ENCODE measurements at regions not wholly inside any gene's neighbourhood (a gene's known extent, or its start where the extent isn't known, plus 50 kb on each side); places are given as distances from the start of the nearest gene placed in this dataset.

DNA sequence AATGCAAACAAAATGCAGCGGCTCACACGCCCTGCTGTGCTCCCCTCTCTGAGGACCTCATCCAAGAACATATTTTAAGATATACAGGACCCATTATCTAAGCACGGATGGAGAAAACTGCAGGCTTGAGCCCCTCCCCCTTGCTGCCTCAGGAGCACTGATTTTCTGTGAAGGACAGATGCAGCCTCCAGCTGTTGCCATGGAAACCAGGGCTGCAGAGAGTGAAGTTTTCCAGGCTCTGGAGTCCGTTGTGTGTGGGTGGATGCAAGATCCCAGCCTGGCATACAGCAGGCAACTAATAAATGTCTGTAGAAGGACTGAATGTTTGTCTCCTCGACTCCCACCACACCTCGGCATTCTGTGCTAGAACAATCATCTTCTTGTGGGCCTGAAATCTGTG lies 105.6 kb upstream of the PEG3 start:
- no peak for DNase-seq (ENCODE audit: low read depth)

DNA sequence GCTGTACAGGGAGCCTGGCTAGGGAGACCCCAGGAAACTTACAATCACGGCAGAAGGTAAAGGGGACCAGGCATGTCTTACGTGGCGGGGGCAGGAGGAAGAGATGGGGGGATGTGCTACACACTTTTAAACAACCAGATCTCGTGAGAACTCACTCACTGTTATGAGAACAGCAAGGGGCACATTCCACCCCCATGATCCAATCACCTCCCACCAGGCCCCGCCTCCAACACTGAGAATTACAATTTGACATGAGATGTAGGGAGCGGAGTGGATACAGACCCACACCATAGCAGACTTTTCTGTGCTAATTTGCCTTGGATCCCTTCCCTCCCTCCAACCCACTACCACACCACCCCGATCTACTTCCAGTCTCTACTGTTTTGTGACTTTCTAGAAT lies 106.7 kb upstream of the PEG3 start:
- DNase-seq (ENCODE audit: low read depth), result no peak

DNA sequence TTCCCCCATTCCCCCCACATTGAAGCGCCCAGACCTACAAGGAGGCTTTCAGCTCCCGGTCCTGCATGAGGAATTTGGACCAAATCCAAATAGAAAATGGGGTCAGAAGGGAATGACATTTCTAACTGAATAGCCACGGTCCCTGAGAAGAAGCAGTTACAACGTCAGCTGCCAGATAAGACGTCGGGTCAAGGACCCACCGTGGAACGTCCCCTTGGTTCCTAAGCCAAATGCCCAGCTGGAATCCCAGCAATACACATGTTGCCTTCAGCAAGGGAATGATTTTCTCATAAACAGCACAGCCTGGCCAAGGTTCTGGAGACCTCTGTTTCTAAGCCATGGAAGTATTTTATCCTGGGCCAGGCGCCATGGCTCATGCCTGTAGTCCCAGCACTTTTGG lies 109.1 kb upstream of the PEG3 start:
- DNase-seq (ENCODE audit: low read depth), result no peak

DNA sequence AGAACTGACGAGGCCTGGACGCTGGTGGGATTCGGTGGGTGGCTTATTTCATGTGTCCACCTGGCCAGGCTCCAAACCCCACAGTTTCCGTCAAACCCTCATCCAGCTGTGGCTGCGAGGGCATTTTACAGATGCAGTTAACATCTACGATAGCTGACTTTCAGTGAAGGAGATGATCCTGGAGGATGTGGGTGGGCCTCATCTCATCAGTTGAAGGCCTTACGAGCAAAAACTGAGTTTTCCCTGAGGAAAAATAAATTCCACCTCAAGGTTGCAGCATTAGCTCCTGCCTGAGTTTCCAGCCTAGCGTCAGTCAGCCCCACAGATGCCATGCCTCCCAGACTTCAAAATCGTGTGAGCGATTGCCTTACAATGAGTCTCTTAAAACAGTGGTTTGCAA lies 111.1 kb upstream of the PEG3 start:
- DNase-seq (ENCODE audit: low read depth), result no peak

DNA sequence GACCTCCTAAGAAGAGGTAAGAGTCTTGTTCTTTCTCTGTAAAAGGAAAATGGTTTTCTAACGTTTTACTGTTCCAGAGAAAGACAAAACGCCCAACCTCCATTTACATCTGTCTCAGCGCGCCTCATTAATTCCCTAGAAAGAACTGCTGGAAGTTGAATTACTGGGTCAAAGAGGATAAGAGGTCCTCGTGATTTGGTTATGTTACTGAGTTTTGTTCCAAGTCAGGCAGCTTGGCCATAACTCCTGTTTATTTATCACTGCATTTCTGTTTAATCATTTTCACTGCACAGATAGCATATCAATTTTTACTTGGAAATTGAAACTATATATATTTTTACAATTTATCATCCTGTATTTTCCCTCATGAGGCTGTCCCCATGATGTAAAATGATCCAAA lies 112.9 kb upstream of the PEG3 start:
- no peak for DNase-seq (ENCODE audit: low read depth)

DNA sequence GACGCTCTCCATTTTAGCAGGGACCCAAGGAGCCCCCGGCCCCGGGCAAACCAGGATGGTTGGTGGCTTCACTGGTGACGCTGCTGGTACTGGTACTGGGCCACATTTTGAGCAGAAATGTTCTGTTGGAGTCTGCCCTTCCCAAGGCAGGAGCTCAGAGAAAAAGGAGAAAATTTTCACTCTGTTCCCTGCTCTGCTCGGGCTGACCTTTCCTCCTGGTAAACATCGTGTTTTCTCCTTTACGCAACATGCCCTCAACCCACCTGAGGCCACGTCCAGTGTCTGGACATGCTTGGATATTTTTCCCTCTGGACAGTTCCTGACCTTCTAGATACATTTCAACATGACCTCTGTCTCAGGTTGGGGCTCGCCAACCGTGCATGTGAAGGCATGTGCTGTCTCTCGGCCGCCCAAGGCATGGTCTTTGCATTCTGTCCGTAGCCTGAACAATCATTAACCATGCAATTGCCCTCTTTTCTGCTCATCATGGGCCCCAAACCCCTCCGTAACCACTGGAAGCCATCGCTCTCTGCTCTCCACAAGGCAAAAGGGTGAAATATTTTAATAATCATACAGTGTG lies 115.2 kb upstream of the PEG3 start:
- no peak for DNase-seq (ENCODE audit: low read depth)

DNA sequence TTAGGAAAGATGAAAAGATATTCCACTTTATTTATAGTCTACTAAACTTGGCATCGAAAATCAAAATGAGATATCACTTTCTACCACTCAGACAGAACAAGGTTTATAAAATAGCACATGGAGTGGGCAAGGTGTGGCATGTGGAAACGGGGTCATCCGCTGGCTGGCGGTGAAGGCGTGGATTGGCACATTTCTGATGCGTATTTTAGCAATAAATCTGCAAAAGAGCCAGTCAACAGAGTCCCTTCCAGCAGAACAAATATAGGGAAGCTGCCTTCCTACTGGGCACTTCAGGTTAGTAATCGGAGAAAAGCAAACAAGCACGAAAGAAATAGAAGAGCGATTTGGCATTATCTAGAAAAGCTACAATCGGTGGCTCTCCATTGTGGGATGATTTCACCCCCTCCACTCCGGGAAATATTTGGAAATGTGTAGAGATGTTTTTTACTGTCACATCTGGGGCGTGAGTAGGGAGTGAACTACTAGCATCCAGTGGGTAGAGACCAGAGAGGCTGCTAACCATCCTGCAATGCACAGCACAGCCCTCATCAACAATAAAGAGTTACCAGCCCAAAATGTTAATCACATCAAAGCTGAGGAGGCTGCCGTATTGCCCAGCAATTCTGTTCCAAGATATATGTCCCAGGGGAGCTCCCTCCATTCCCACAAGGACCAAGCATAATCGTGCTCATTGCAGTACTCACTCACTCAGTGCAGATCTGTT lies 116.1 kb upstream of the PEG3 start:
- DNase-seq (ENCODE audit: low read depth), result no peak

DNA sequence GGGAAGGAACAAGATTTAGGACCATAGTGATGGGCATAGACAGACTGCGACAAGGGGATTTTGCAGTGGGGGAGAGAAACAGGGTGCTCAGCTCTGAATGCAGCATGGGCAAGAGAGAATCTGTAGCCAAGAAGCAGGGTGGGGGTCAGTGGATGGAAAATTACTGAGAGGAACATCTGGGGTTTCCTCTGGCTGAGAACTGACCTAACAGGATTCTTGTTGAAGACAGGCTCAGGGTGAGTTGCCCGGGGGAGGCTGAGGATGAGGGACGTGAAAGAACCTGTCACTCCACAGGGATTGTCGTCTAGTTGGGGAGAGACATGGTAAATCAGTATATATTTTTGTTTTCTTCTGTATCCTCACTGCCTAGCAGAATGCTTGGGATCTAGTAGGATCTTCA lies 118.7 kb upstream of the PEG3 start:
- no peak for DNase-seq (ENCODE audit: low read depth)

DNA sequence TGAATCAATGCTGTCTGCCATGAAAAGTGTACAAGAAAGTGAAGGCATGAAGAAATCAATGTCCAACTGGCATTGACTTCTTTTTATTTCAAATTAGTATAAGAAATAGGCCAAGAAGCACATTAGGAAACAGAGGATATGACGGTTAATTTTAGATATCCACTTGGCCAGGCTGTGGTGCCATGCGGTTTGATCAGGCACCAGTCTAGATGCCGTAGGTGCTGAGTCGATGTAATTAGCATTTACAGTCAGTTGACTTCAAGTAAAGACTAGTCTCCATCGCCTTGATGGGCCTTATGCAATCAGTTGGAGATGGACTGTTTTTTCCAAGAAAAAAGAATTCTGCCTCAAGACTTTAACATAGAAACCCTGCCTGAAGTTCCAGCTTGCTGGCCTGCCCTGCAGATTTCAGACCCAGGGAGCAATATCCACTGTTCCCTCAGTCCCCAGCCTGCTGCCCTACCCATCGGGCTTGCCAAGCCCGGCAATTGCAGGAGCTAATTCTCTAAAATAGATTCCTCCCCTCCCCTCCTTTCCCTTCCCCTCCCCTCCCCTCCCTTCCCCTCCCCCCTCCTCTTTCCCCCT lies 120.5 kb upstream of the PEG3 start:
- no peak for DNase-seq (ENCODE audit: low read depth)

DNA sequence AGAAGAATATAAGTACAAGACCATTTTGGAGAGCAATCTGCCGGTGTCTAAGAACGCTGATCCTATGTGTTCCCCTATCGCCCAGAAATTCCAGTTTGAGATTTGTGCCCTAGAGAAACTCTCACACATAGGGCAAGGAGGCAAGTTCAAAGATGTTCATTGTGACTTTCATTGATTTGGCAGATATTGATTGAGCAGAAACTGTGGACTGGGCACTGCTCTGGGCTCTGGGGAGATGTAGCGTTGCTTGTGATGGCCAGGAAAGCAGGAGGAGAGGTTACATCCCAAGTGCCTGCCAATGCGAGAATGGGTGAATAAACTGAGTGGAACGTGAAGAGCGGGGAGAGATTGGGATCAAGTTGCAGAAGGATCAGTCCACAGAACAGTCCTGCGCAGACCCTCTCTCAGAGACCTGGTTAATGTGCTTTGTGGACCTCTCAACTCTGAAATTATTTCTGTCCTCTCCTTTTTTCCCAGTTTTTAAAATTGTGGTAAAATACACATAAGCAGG lies 123.9 kb upstream of the PEG3 start:
- no peak for DNase-seq (ENCODE audit: low read depth)

DNA sequence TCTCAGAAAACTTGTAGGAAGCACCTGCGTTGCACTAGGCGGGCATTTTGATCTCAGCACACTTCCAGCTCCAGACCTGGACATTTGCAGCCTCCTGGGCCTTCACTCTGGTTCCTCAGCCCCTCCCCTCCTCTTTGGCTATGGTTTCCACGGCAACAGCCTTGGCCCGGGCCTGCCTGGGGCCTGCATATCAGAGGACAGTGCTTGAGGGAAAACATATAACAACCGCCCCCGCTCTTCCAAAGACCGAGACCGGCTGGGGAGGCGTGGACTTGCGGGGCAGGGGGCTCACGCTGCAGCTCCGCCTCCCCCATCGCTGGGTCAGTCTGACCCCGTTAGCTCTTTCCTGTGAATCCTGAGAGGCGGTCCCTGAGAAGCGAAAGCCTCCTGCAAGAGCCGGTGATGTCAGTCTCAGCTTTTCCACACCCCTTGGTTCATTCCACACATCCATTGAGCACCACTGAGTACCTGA lies 125.7 kb upstream of the PEG3 start:
- no peak for DNase-seq (ENCODE audit: low read depth)

DNA sequence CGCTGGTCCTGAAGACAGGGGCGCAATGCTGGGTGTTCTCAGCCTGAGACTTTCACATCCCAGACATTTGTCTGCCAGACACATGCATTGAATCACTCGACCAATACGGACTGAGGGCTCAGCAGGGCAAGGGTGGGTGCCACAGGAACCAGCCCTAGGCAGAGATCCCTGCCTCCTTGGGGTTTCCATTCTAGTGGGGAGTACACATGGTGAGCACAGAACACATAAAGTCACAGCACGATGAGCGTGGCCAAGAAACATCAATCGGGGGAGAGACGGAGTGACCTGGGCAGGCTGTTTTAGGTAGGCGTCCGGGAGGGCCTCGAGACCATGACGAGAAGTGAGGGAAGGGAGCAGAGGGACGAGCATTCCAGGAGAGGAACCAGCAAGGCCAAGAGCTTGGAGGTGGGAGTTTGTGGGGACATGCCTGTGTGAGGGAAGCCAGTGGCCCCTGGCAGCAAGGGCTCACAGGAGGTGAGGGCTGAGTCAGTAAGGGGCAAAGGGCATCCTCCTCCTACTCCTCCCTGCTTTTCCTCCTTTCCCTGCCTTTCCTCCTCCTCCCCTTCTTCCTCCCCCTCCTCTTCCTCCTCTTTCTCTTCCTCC lies 126.3 kb upstream of the PEG3 start:
- no peak for DNase-seq (ENCODE audit: low read depth)

DNA sequence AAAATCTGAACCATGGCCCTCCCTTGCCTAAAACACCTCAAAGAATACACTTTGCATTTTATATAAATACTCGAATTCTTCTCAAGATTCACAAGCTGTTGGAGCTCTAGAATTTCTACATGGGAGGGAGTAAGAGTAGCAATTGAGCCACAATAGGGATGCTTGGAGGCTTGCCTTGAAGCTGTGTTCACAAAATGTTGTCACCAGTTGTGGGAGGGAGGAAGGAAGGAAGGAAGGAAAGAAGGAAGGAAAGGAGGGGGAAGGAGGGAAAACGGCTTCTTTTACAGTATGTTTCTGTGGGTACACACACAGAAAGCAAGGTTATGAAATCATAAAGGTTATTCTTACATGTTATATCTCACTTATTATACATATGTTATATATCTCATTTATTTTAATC lies 128.6 kb upstream of the PEG3 start:
- DNase-seq (ENCODE audit: low read depth), result no peak

DNA sequence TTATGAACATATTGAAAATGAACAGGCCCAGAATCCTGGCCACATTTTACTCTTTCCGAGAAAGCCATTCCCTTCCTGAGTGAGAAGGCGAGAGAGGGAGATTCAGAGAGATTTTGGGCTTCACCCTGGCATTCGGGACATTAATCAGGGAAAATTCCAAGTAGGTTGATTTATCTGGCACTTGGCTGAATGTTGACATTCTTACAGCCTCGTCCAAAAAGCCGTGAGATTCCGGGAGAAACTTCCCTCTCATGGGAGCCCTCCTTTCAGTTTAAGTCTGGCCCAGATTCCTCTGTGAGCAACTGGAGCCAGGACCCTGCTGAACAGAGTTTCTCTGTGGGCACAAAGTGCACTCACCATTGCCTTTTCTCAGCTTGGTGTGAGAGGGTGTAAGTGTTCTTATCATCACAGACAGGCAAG lies 129.2 kb upstream of the PEG3 start:
- no peak for DNase-seq (ENCODE audit: low read depth)

DNA sequence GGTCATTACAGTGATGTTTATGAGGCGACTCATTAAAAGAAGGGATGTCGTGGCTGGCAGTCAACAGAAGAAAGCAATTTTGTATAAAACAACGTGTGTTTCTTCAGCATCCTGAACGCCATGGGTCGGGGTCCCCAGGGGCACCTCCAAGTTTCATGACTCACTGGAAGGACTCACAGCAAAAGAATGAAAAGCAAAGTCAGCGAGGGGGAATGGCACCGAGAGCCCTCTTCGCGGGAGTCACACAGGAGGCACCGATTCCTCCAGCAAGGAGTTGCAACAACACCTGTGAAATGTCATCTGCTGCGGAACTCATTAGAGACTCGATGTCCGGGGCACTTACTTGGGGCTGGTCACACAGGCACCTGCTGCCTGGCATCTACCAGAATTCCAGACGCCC lies 130.7 kb upstream of the PEG3 start:
- DNase-seq (ENCODE audit: low read depth), result no peak

DNA sequence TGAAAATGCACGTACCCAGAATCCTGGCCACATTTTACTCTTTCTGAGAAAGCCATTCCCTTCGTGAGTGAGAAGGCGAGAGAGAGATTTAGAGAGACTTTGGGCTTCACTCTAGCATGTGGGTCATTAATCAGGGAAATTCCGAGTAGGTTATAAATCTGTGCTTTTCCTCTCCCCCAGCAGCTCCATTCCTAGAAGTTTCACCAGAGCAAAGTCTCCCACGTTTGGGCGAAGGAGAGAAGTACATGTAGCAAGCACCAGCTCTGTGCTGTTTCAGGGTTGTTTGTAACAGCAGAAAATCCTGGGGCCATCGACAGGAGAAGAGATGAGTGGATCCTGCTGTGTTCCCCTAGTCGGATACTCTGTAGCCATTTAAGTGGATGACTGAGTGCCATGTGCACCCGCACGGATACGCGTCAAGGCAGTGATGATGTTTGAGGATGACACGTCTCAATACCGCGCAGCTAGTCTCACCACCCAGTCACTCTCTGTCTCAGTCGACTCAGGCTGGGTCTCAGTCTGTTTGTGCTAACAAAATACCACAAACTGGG lies 131.8 kb upstream of the PEG3 start:
- DNase-seq (ENCODE audit: low read depth), result no peak

DNA sequence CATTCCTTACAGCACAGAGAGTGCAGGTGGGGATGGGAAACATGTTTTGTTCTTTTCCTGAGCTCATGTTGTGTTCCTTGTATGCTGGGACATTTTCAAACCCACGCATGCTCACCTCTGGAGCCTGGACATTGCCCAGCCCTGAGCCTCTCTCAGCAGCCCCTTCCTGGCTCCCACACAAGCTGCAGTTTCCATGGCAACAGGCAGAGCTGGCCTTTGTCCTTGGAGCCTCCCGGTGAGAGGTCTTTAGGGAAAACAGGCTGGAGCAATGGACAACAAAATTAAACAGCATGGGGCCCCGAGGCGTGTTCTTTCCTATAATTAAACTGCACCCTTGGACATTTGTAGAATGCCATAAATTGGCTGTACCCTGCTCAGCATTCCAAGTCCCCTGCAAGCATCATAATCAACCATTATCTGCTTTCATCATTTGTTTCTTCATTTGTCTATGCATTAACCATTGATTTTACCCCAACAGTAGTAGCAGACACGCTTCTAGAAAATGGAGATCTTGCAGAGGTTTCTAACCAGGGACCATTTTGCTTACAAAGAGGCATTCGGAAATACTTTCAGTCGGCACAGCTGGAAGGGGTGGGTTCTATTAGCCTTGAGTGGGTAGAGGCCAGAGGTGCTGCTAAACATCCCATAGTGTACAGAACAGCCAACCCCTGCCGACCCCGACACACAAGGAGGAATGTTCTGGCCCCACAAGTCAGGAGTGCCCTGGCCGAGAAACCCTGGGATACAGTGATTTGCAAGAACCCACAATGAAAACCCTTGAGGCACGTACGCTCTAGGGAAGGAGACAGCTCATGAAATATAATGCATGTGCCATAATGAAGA lies 133.4 kb upstream of the PEG3 start:
- no peak for DNase-seq (ENCODE audit: low read depth)

DNA sequence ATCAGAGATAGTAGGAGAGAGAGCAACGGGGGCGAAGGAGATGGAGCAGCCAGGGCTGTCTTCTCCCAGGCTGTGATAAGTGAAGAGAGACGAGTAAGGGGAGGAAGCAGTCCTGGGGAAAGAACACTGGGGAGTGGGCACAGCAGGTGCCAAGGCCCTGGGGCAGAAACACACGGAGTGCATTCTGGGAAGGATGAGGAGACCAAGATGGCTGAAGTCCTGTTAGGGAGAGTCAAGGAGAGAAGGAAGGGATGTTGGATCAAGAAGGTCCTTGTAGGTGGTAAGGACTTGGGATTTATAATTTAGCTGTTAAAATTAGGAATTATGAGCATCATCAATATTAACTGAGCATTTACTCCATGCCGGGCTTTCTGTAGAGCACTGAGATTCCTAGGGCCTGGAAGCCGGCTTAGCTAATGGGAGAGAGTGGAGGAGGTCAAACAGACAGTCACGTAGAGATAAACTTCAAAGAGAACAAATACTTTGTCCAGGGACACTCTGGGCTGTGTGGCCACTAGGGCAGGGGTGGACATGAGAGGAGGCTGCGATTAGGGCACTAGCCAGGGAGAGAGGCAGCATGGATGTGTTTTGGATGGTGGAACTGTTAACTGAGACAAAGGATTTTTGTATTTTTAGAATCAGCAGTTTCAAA lies 134.2 kb upstream of the PEG3 start:
- DNase-seq (ENCODE audit: low read depth), result no peak

DNA sequence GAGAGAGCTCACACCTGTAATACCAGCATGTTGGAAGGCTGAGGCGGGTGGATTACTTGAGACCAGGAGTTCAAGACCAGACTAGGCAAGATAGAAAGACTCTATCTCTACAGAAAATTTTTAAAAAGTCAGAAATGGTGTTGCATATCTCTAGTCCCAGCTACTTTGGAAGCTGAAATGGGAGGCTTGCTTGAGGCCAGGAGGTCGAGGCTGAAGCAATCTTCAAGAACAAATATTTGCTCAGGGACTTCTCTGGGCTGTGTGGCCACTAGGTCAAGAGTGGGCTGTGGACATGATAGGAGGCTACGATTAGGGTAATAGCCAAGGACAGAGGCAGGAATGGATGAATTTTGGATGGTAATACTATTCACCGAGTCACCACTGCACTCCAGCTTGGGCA lies 135.8 kb upstream of the PEG3 start:
- no peak for DNase-seq (ENCODE audit: low read depth)

DNA sequence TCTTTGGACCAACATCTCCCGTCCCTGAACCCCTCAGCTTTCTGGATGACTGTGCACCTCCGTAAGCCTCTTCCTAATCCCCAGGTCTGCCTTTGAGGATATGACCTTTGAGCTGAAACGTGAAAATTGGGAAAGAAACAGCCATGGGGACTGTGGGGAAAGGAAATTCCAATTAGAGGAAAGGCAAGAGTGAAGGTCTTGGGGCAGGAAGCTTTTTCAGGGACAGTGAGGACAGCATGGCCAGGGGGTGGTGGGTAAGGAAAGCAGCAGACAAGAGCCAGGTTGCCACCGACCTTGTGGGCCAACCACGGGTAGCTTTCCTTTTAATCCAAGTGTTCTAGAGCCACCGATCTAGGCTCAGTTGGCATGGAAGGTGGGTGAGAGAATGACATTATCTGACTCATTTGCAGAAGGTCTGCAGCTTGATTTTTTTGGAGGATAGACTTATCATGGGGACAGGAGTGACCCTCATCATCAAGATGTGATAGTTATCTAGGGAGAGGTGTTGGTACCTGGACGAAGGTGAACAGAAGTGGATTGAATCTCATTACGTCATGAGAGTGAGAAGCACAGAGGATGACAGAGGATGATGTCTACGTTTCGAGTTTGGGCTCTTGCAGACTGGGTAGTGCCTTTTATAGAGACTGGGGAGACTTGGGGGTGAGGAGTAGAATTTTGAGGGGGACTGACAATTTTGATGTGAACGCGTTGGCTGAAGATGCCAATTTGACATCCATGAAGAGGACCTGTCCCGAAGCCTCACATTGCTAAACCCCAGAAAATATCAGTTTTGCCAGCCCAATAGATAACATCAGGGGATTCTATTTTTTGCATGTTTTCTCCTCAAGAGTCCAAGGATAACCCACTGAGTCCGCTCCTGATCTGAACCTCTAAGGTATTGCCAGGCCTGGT lies 136.7 kb upstream of the PEG3 start:
- no peak for DNase-seq (ENCODE audit: low read depth)
